IMR-90 (cell line): ENCODE measurements at regions not wholly inside any gene's neighbourhood (a gene's known extent, or its start where the extent isn't known, plus 50 kb on each side); places are given as distances from the start of the nearest gene placed in this dataset.

Experiments
- ATAC-seq: fragments of 200-7000 bp; cut with Tn5 transposase; 2 replicates; pipeline ENCODE4 v1.9.1; 2020; ENCODE audit warnings: low read depth, mild to moderate bottlenecking, moderate library complexity
- BruUV-seq: library from RNA; stranded (reverse); fragments of 400-500 nt; replicated peaks from 2 replicates; lab custom pipeline; 2021; lab: Mats Ljungman, UMichigan
- CTCF ChIA-PET: fragments of 300-600 bp; formaldehyde crosslinking; extraction: SDS; loops from one replicate; lab custom pipeline; 2021; ENCODE audit warnings: antibody characterized with exemption; lab: Yijun Ruan, JAX
- POLR2A ChIA-PET: fragments of 300-600 bp; sonication (Branson Sonifier 250); formaldehyde crosslinking; loops from one replicate; lab custom pipeline; 2022; ENCODE audit warnings: antibody characterized with exemption; ENCODE audit not compliant: unreplicated experiment; lab: Charles Lee
- DNase-seq: peaks from one replicate; pipeline ENCODE4 v3.0.0; 2013
- H2AFZ ChIP-seq: replicated peaks from 2 replicates; pipeline ENCODE3; 2013; ENCODE audit warnings: low read length, mild to moderate bottlenecking; ENCODE audit not compliant: poor library complexity
- H2AK5ac ChIP-seq: 2 replicates; pipeline ENCODE4 v1.6.1; 2013; ENCODE audit warnings: low read depth, low read length, inconsistent platforms
- H2AK9ac ChIP-seq: replicated peaks from 2 replicates; pipeline ENCODE3; 2013; ENCODE audit warnings: mild to moderate bottlenecking, low read depth, low read length, moderate library complexity; ENCODE audit not compliant: poor library complexity
- H2BK120ac ChIP-seq: 2 replicates; pipeline ENCODE4 v1.6.1; 2013; ENCODE audit warnings: low read depth, low read length, inconsistent platforms
- H2BK15ac ChIP-seq: 3 replicates; pipeline ENCODE4 v1.6.1; 2013; ENCODE audit warnings: low read depth, low read length, inconsistent platforms
- H2BK20ac ChIP-seq: 2 replicates; pipeline ENCODE4 v1.6.1; 2013; ENCODE audit warnings: low read depth, mild to moderate bottlenecking, inconsistent platforms, low read length, moderate library complexity
- H2BK5ac ChIP-seq: 2 replicates; pipeline ENCODE4 v1.6.1; 2013; ENCODE audit warnings: mild to moderate bottlenecking, low read depth, low read length, inconsistent platforms; ENCODE audit not compliant: poor library complexity, severe bottlenecking
- H3K14ac ChIP-seq: replicated peaks from 2 replicates; pipeline ENCODE4 v1.6.1; 2013; ENCODE audit warnings: low read depth, low read length, inconsistent platforms
- H3K18ac ChIP-seq: 2 replicates; pipeline ENCODE4 v1.6.1; 2013; ENCODE audit warnings: low read depth, low read length, control low read depth
- H3K23ac ChIP-seq: 2 replicates; pipeline ENCODE4 v1.6.1; 2013; ENCODE audit warnings: low read depth, low read length, inconsistent platforms
- H3K27ac ChIP-seq: 2 replicates; pipeline ENCODE4 v1.5.1; 2013; ENCODE audit warnings: mild to moderate bottlenecking, control low read depth, low read length; ENCODE audit not compliant: insufficient read depth
- H3K27me3 ChIP-seq: 2 replicates; pipeline ENCODE4 v1.6.1; 2013; ENCODE audit warnings: low read length; ENCODE audit not compliant: control insufficient read depth, insufficient read depth
- H3K36me3 ChIP-seq: 2 replicates; pipeline ENCODE4 v1.6.1; 2013; ENCODE audit warnings: low read length, mixed read lengths; ENCODE audit not compliant: control insufficient read depth, insufficient read depth
- H3K4ac ChIP-seq: 2 replicates; pipeline ENCODE4 v1.6.1; 2013; ENCODE audit warnings: low read depth, low read length, inconsistent platforms
- H3K4me1 ChIP-seq: 2 replicates; pipeline ENCODE4 v1.6.1; 2013; ENCODE audit warnings: low read length, mixed read lengths; ENCODE audit not compliant: control insufficient read depth, insufficient read depth
- H3K4me2 ChIP-seq: 2 replicates; pipeline ENCODE4 v1.6.1; 2013; ENCODE audit warnings: low read depth, mild to moderate bottlenecking, control low read depth, low read length, moderate library complexity
- H3K4me3 ChIP-seq: 2 replicates; pipeline ENCODE4 v1.5.1; 2013; ENCODE audit warnings: low read depth, mild to moderate bottlenecking, control low read depth, low read length, moderate library complexity; ENCODE audit not compliant: insufficient read depth
- H3K56ac ChIP-seq: 2 replicates; pipeline ENCODE4 v1.6.1; 2013; ENCODE audit warnings: low read length, inconsistent platforms; ENCODE audit not compliant: insufficient read depth; ENCODE audit errors: extremely low read depth
- H3K79me1 ChIP-seq, 2 experiments: 2 replicates each; pipeline ENCODE4 v1.6.1; 2013; ENCODE audit warnings: low read length in 2 of 2, inconsistent platforms in 1 of 2, low read depth in 1 of 2
- H3K9ac ChIP-seq: 2 replicates; pipeline ENCODE4 v1.6.1; 2013; ENCODE audit warnings: low read depth, low read length, control low read depth
- H3K9me1 ChIP-seq: 2 replicates; pipeline ENCODE4 v1.6.1; 2013; ENCODE audit warnings: low read length, inconsistent platforms; ENCODE audit not compliant: insufficient read depth
- H3K9me3 ChIP-seq: 2 replicates; pipeline ENCODE4 v1.6.1; 2013; ENCODE audit warnings: low read length; ENCODE audit not compliant: control insufficient read depth, insufficient read depth
- H4K20me1 ChIP-seq: 2 replicates; pipeline ENCODE4 v1.6.1; 2013; ENCODE audit warnings: low read length, inconsistent platforms; ENCODE audit not compliant: insufficient read depth
- H4K5ac ChIP-seq: 2 replicates; pipeline ENCODE4 v1.6.1; 2013; ENCODE audit warnings: mild to moderate bottlenecking, low read depth, low read length, control low read depth
- H4K8ac ChIP-seq, 2 experiments: 2 replicates each; pipeline ENCODE4 v1.6.1; 2013; ENCODE audit warnings: low read depth in 2 of 2, low read length in 2 of 2, control low read depth in 1 of 2, inconsistent platforms in 1 of 2
- H4K91ac ChIP-seq: 2 replicates; pipeline ENCODE4 v1.6.1; 2013; ENCODE audit warnings: low read depth, low read length, inconsistent platforms; ENCODE audit not compliant: insufficient read depth
- CHD1 ChIP-seq: IDR thresholded peaks from 2 replicates; pipeline ENCODE4 v1.6.1; 2012; ENCODE audit warnings: low read depth, low read length, improper control_type of control experiment
- MXI1 ChIP-seq: IDR thresholded peaks from 2 replicates; pipeline ENCODE4 v1.6.1; 2012; ENCODE audit warnings: low read depth, mild to moderate bottlenecking, low read length, moderate library complexity, borderline replicate concordance
- NFE2L2 ChIP-seq: fragments of 150-350 bp; IDR thresholded peaks from 2 replicates; pipeline ENCODE4 v1.6.1; 2016; ENCODE audit warnings: low read depth, mild to moderate bottlenecking, low read length
- RAD21 ChIP-seq: IDR thresholded peaks from 2 replicates; pipeline ENCODE4 v1.6.1; 2012; ENCODE audit warnings: low read length, improper control_type of control experiment
- RCOR1 ChIP-seq: IDR thresholded peaks from 2 replicates; pipeline ENCODE4 v1.6.1; 2012; ENCODE audit warnings: mild to moderate bottlenecking, low read length, improper control_type of control experiment; ENCODE audit not compliant: insufficient replicate concordance
- WGBS, 2 experiments: methylation state at CpG; one replicate each; pipeline versions ENCODE4 v1.1.5 to v1.1.7; 2013; ENCODE audit warnings: missing lambda C conversion rate in 2 of 2; ENCODE audit not compliant: insufficient read length in 1 of 2; ENCODE audit errors: extremely low coverage in 2 of 2; 5-methylcytosine and 5-hydroxymethylcytosine counted together
- dilution Hi-C: fragments of 300-500 bp; cut with HindIII; formaldehyde crosslinking; loops from one replicate; pipeline ENCODE4 v1.14.3; 2018; ENCODE audit warnings: low sequenced_read_pairs; ENCODE audit not compliant: unreplicated experiment
- in situ Hi-C: fragments of 300-500 bp; cut with MboI; formaldehyde crosslinking; loops from 3 replicates; pipeline ENCODE4 v1.14.3; 2019; ENCODE audit warnings: low sequenced_read_pairs, inconsistent platforms, mixed read lengths
- intact Hi-C: fragments of 100-400 bp; cut with micrococcal nuclease; formaldehyde crosslinking; loops from 2 replicates; pipeline ENCODE4 v1.10.0; 2022

DNA sequence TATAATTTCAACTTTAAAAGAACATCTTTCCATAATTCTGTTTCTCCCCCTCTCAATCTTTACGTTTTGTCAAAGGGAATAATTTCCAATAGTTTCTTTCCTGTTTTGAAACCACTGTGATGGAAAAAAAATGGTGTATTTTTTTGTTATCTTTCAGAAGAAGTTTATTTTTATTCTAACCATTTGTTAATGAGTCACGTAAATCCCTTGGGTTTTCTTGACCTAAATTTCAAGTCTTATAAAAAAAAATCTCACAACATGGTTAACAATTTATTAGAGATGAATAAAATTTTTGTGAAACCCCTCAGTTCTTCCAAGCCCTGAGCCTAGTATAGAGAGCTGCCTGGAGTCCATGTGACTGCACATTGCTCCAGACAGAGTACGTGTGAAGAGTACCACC is 106.1 kb upstream of the FBXL17 start:
- H2AFZ ChIP-seq: no peak overlapping the region
- H3K4me1 ChIP-seq: no peaks in the 10 kb centered on the region
- H2AK9ac ChIP-seq: no peak overlapping the region
- H3K4me3 ChIP-seq: no peak overlapping the region
- no peak overlapping the region for H3K56ac ChIP-seq
- no peak overlapping the region for H4K8ac ChIP-seq
- no CpG with 5 or more reads among the region's 3 CpGs for WGBS, 2 experiments
- H4K5ac ChIP-seq: no peak overlapping the region
- in situ Hi-C loops: no loop called here
- H3K4me2 ChIP-seq: no peak overlapping the region
- H2BK15ac ChIP-seq: no peak overlapping the region
- no peaks in the 10 kb centered on the region for H3K79me1 ChIP-seq
- no peak overlapping the region for H3K9ac ChIP-seq
- H3K27me3 ChIP-seq: no peaks in the 10 kb centered on the region; the same call in 1 of the 2 replicates
- H3K9me1 ChIP-seq: no peaks in the 10 kb centered on the region
- no peak overlapping the region for H3K18ac ChIP-seq
- no peaks in the 10 kb centered on the region for H3K36me3 ChIP-seq
- BruUV-seq: no TSS peak
- dilution Hi-C loops: no loop called here
- intact Hi-C loops: loop anchor here (10.0 kb wide), 1 partner anchor 1197 kb away; the partner anchor contains the start of gene MAN2A1
- no peak overlapping the region for H2BK120ac ChIP-seq
- no peak overlapping the region for H3K4ac ChIP-seq
- CTCF ChIA-PET: no interaction called here
- no peak overlapping the region for H4K91ac ChIP-seq
- ATAC-seq: no peak
- no peak overlapping the region for H3K23ac ChIP-seq
- no peak overlapping the region for H3K14ac ChIP-seq
- DNase-seq: no peak
- POLR2A ChIA-PET: no interaction called here
- TF ChIP-seq RCOR1 (no peak), NFE2L2 (no peak), RAD21 (no peak), CHD1 (no peak), MXI1 (no peak)
- H2BK5ac ChIP-seq: no peak overlapping the region
- H2AK5ac ChIP-seq: no peak overlapping the region
- H3K27ac ChIP-seq: no peak overlapping the region
- no peak overlapping the region for H2BK20ac ChIP-seq
- no peaks in the 10 kb centered on the region for H3K9me3 ChIP-seq
- no peaks in the 10 kb centered on the region for H4K20me1 ChIP-seq
